HEK293 (cell line): ENCODE measurements at regions not wholly inside any gene's neighbourhood (a gene's known extent, or its start where the extent isn't known, plus 50 kb on each side); places are given as distances from the start of the nearest gene placed in this dataset.

ENCODE experiments used
- CTCF ChIA-PET: fragments of 350-600 bp; formaldehyde crosslinking; extraction: SDS; loops from one replicate; lab custom pipeline; 2021; ENCODE audit warnings: antibody characterized with exemption; lab: Yijun Ruan, JAX
- POLR2A ChIA-PET: fragments of 300-600 bp; formaldehyde crosslinking; extraction: SDS; loops from one replicate; lab custom pipeline; 2020; ENCODE audit warnings: antibody characterized with exemption, inconsistent platforms; lab: Yijun Ruan, JAX
- H3K27ac ChIP-seq: fragments of 200-500 bp; sonication (Bioruptor generic); 2 replicates; pipeline ENCODE4 v1.5.1; 2014; ENCODE audit warnings: low read depth, low read length, control low read depth, inconsistent platforms; ENCODE audit errors: extremely low read depth
- H3K36me3 ChIP-seq, 2 experiments: fragments of 200-500 bp in 1 of 2; sonication (Bioruptor generic) in 1 of 2; 1 replicate in 1 of 2; 2 replicates in 1 of 2; pipeline ENCODE4 v1.5.1; 2014 to 2017; ENCODE audit warnings: inconsistent platforms in 2 of 2, low read length in 2 of 2; ENCODE audit not compliant: control insufficient read depth in 2 of 2, insufficient read depth in 1 of 2
- H3K4me1 ChIP-seq: fragments of 200-500 bp; sonication (Bioruptor generic); 2 replicates; pipeline ENCODE4 v1.5.1; 2014; ENCODE audit warnings: mild to moderate bottlenecking, low read length, inconsistent platforms; ENCODE audit not compliant: control insufficient read depth, insufficient read depth
- H3K4me3 ChIP-seq: 2 replicates; pipeline ENCODE4 v1.5.1; 2011; ENCODE audit warnings: low read depth, mild to moderate bottlenecking, control low read depth, low read length, moderate library complexity
- H3K9me3 ChIP-seq: fragments of 200-500 bp; sonication (Bioruptor generic); 2 replicates; pipeline ENCODE4 v1.5.1; 2014; ENCODE audit warnings: low read depth, low read length, inconsistent platforms; ENCODE audit not compliant: control insufficient read depth, insufficient read depth
- EGR2 ChIP-seq: fragments of 450-650 bp; formaldehyde crosslinking; IDR thresholded peaks from 2 replicates; pipeline ENCODE4 v1.5.1; 2016; ENCODE audit warnings: low read depth, missing biosample characterization, missing genetic modification characterization
- REST ChIP-seq: fragments of 450-650 bp; formaldehyde crosslinking; IDR thresholded peaks from 2 replicates; pipeline ENCODE4 v1.5.1; 2016; ENCODE audit warnings: missing biosample characterization, missing genetic modification characterization
- SALL2 ChIP-seq: fragments of 450-650 bp; formaldehyde crosslinking; IDR thresholded peaks from 2 replicates; pipeline ENCODE4 v1.5.0; 2017; ENCODE audit warnings: missing biosample characterization, mild to moderate bottlenecking, missing genetic modification characterization, borderline replicate concordance
- YY2 ChIP-seq: fragments of 450-650 bp; formaldehyde crosslinking; IDR thresholded peaks from 2 replicates; pipeline ENCODE4 v1.5.1; 2016; ENCODE audit warnings: missing biosample characterization, missing genetic modification characterization
- ZNF133 ChIP-seq: fragments of 450-650 bp; formaldehyde crosslinking; IDR thresholded peaks from 2 replicates; pipeline ENCODE4 v1.5.1; 2016; ENCODE audit warnings: missing biosample characterization, missing genetic modification characterization
- ZNF18 ChIP-seq: fragments of 450-650 bp; formaldehyde crosslinking; IDR thresholded peaks from 2 replicates; pipeline ENCODE4 v1.5.1; 2016; ENCODE audit warnings: missing biosample characterization, missing genetic modification characterization
- ZNF394 ChIP-seq: fragments of 450-650 bp; formaldehyde crosslinking; IDR thresholded peaks from 2 replicates; pipeline ENCODE4 v1.5.1; 2016; ENCODE audit warnings: missing biosample characterization, missing genetic modification characterization, mild to moderate bottlenecking, moderate library complexity, borderline replicate concordance
- ZNF398 ChIP-seq: fragments of 450-650 bp; formaldehyde crosslinking; IDR thresholded peaks from 2 replicates; pipeline ENCODE4 v1.5.1; 2017; ENCODE audit warnings: missing biosample characterization, missing genetic modification characterization
- ZNF518A ChIP-seq: fragments of 450-650 bp; formaldehyde crosslinking; conservative IDR thresholded peaks from 2 replicates; pipeline ENCODE4 v1.5.1; 2016; ENCODE audit warnings: low read depth, missing biosample characterization, missing genetic modification characterization
- ZNF561 ChIP-seq: fragments of 450-650 bp; IDR thresholded peaks from 2 replicates; pipeline ENCODE4 v1.5.1; 2018; ENCODE audit warnings: missing biosample characterization, missing genetic modification characterization, borderline replicate concordance
- ZNF571 ChIP-seq: fragments of 450-650 bp; formaldehyde crosslinking; IDR thresholded peaks from 2 replicates; pipeline ENCODE4 v1.5.0; 2017; ENCODE audit warnings: missing biosample characterization, missing genetic modification characterization
- ZNF585B ChIP-seq: fragments of 450-650 bp; formaldehyde crosslinking; IDR thresholded peaks from 2 replicates; pipeline ENCODE4 v1.5.1; 2016; ENCODE audit warnings: missing biosample characterization, missing genetic modification characterization
- ZNF704 ChIP-seq: fragments of 450-650 bp; formaldehyde crosslinking; IDR thresholded peaks from 2 replicates; pipeline ENCODE4 v1.5.1; 2016; ENCODE audit warnings: missing biosample characterization, missing genetic modification characterization
- ZNF837 ChIP-seq: fragments of 450-650 bp; formaldehyde crosslinking; IDR thresholded peaks from 2 replicates; pipeline ENCODE4 v1.5.1; 2016; ENCODE audit warnings: missing biosample characterization, missing genetic modification characterization
- TF ChIP-seq, protein P1 (sequence below): fragments of 450-650 bp; formaldehyde crosslinking; IDR thresholded peaks from 2 replicates; pipeline ENCODE4 v1.5.1; 2016; ENCODE audit warnings: missing biosample characterization, missing genetic modification characterization
- TF ChIP-seq, protein P2 (sequence below): fragments of 450-650 bp; formaldehyde crosslinking; IDR thresholded peaks from 2 replicates; pipeline ENCODE4 v1.5.1; 2016; ENCODE audit warnings: missing biosample characterization, missing genetic modification characterization, low read depth

- TF ChIP-seq ZNF398: no peak
- TF ChIP-seq ZNF837 (tag by site-specific recombination): no peak
- TF ChIP-seq ZNF518A (tag by site-specific recombination): no peak
- no peak for TF ChIP-seq ZNF561 (tag by site-specific recombination)
Measured at GRCh38 chr7:45259227-45259596, 101.6 kb downstream of the RAMP3 start (continued).

DNA sequence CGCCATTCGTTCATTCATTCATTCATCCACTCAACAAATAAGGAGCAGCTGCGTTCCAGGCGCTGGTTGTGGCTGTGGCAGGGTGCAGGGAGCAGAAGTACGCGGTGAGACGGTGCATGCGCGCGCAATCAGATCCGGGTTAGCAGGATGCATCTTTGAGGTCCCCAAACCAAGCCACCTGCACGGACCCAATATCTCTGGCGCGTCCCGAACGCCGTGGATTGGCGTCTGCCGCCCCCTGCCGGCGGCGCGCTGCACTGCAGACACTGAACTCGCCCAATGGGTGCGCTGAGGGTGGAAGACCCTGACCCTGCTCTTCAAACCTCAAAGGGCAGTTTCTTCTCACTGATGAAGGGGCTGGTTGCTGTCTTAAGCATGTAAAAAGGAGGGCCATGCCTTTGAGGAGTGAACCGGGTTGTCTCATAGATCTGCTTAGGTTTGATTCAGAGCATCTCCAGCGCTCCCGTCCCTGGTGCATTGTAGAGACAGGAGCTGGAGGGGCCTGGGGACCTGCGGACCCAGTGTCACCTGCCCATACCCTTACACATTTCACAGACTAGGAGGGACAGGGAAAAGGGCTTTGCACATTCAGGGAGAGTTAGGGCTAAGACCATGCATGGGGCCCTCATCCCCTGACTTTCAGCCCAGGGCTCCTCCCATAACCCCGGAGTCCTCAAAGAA lies 102.5 kb downstream of the RAMP3 start:
- Histone ChIP-seq H3K27ac (no peak overlapping the region), H3K4me3 (no peak overlapping the region), H3K36me3 (no peaks in the 10 kb centered on the region), H3K9me3 (no peaks in the 10 kb centered on the region), H3K4me1 (no peaks in the 10 kb centered on the region)
- POLR2A ChIA-PET: no interaction called here
- CTCF ChIA-PET: interaction anchor here (0.5 to 3.9 kb wide), 26 partner anchors 9 to 1626 kb away, joined by 3 to 35 read pairs (median 3); partner anchors contain the start of genes DDX56 and RAMP3
- TF ChIP-seq ZNF704 (tag by site-specific recombination) (no peak), ZNF394 (tag by site-specific recombination) (no peak), ZNF133 (tag by site-specific recombination) (no peak), ZNF585B (tag by site-specific recombination) (no peak), SALL2 (tag by site-specific recombination) (no peak), ZNF18 (tag by site-specific recombination) (no peak), ZNF571 (no peak), YY2 (tag by site-specific recombination) (no peak), REST (tag by site-specific recombination) (no peak), EGR2 (tag by site-specific recombination) (no peak)
- TF ChIP-seq, protein P1, sequence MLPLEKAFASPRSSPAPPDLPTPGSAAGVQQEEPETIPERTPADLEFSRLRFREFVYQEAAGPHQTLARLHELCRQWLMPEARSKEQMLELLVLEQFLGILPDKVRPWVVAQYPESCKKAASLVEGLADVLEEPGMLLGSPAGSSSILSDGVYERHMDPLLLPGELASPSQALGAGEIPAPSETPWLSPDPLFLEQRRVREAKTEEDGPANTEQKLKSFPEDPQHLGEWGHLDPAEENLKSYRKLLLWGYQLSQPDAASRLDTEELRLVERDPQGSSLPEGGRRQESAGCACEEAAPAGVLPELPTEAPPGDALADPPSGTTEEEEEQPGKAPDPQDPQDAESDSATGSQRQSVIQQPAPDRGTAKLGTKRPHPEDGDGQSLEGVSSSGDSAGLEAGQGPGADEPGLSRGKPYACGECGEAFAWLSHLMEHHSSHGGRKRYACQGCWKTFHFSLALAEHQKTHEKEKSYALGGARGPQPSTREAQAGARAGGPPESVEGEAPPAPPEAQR (tag by site-specific recombination): no peak
- TF ChIP-seq, protein P2, sequence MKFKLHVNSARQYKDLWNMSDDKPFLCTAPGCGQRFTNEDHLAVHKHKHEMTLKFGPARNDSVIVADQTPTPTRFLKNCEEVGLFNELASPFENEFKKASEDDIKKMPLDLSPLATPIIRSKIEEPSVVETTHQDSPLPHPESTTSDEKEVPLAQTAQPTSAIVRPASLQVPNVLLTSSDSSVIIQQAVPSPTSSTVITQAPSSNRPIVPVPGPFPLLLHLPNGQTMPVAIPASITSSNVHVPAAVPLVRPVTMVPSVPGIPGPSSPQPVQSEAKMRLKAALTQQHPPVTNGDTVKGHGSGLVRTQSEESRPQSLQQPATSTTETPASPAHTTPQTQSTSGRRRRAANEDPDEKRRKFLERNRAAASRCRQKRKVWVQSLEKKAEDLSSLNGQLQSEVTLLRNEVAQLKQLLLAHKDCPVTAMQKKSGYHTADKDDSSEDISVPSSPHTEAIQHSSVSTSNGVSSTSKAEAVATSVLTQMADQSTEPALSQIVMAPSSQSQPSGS (tag by site-specific recombination): no peak
